BE2C (cell line): ENCODE measurements at regions not wholly inside any gene's neighbourhood (a gene's known extent, or its start where the extent isn't known, plus 50 kb on each side); places are given as distances from the start of the nearest gene placed in this dataset.
A peak's percentile ranks its signal among the peaks of the same experiment; 100 is the strongest.

Source experiments
- DNase-seq: peaks from one replicate; pipeline ENCODE4 v3.0.0-alpha.2; 2020
- H3K27me3 ChIP-seq: fragments of 250-450 bp; sonication (Bioruptor Pico); 2 replicates; pipeline ENCODE4 v1.5.1; 2020; ENCODE audit warnings: mild to moderate bottlenecking
- H3K36me3 ChIP-seq: fragments of 250-450 bp; sonication (Bioruptor Pico); 2 replicates; pipeline ENCODE4 v1.5.1; 2020; ENCODE audit warnings: mild to moderate bottlenecking
- H3K4me1 ChIP-seq: fragments of 250-450 bp; sonication (Bioruptor Pico); 2 replicates; pipeline ENCODE4 v1.5.1; 2020
- H3K4me3 ChIP-seq: 2 replicates; pipeline ENCODE4 v1.5.1; 2011; ENCODE audit warnings: low read depth, low read length
- H3K9me3 ChIP-seq: fragments of 250-450 bp; sonication (Bioruptor Pico); 2 replicates; pipeline ENCODE4 v1.5.1; 2020
- CTCF ChIP-seq: IDR thresholded peaks from 2 replicates; pipeline ENCODE4 v1.5.1; 2012; ENCODE audit warnings: mild to moderate bottlenecking, low read depth, low read length

GRCh38 chr11:130602641-130603334 lies 154.3 kb downstream of the ADAMTS15 start:
- peak; percentile 65 for DNase-seq
- H3K9me3 ChIP-seq, result no peaks in the 10 kb centered on the region; the same call in 1 of the 2 replicates
- H3K4me1 ChIP-seq, result peaks cover 10% of the 10 kb centered on the region
- no peak for TF ChIP-seq CTCF
- H3K36me3 ChIP-seq, result no peaks in the 10 kb centered on the region
- H3K4me3 ChIP-seq, result no peak overlapping the region
- H3K27me3 ChIP-seq, result no peaks in the 10 kb centered on the region

- Histone ChIP-seq H3K4me3 (no peak overlapping the region), H3K9me3 (no peaks in the 10 kb centered on the region; the same call in 1 of the 2 replicates), H3K36me3 (no peaks in the 10 kb centered on the region), H3K27me3 (no peaks in the 10 kb centered on the region), H3K4me1 (peaks cover 10% of the 10 kb centered on the region)
- no peak for DNase-seq
- no peak for TF ChIP-seq CTCF
These were observed 155.0 kb downstream of the ADAMTS15 start for GRCh38 chr11:130603335-130603906.

- Histone ChIP-seq H3K27me3 (no peaks in the 10 kb centered on the region), H3K36me3 (no peaks in the 10 kb centered on the region), H3K4me1 (peaks cover 10% of the 10 kb centered on the region), H3K4me3 (no peak overlapping the region), H3K9me3 (no peaks in the 10 kb centered on the region)
- TF ChIP-seq CTCF, result no peak
- DNase-seq, result no peak
These were observed 156.2 kb downstream of the ADAMTS15 start for GRCh38 chr11:130604606-130605005.

- no peaks in the 10 kb centered on the region for H3K27me3 ChIP-seq
- no peak overlapping the region for H3K4me3 ChIP-seq
- no peaks in the 10 kb centered on the region for H3K9me3 ChIP-seq
- peaks cover 10% of the 10 kb centered on the region for H3K4me1 ChIP-seq
- no peak for TF ChIP-seq CTCF
- DNase-seq, result no peak
- H3K36me3 ChIP-seq, result no peaks in the 10 kb centered on the region
These were observed 157.7 kb downstream of the ADAMTS15 start for GRCh38 chr11:130606178-130606577.

- no peaks in the 10 kb centered on the region for H3K9me3 ChIP-seq
- no peak overlapping the region for H3K4me3 ChIP-seq
- H3K36me3 ChIP-seq, result no peaks in the 10 kb centered on the region
- no peaks in the 10 kb centered on the region for H3K27me3 ChIP-seq
- TF ChIP-seq CTCF, result no peak
- H3K4me1 ChIP-seq, result peaks cover 10% of the 10 kb centered on the region
- DNase-seq, result no peak
These were observed 158.5 kb downstream of the ADAMTS15 start for GRCh38 chr11:130606781-130607511.

- no peak for TF ChIP-seq CTCF
- H3K4me1 ChIP-seq, result peaks cover 2% of the 10 kb centered on the region
These were observed 159.8 kb downstream of the ADAMTS15 start for GRCh38 chr11:130608287-130608686.

More at GRCh38 chr11:130608287-130608686, 159.8 kb downstream of the ADAMTS15 start:
- H3K4me3 ChIP-seq, result no peak overlapping the region
- H3K27me3 ChIP-seq, result no peaks in the 10 kb centered on the region
- no peaks in the 10 kb centered on the region for H3K9me3 ChIP-seq
- no peak for DNase-seq
- H3K36me3 ChIP-seq, result no peaks in the 10 kb centered on the region
